ENCODE measurements at regions not wholly inside any gene's neighbourhood (a gene's known extent, or its start where the extent isn't known, plus 50 kb on each side); places are given as distances from the start of the nearest gene placed in this dataset.

- TF ChIP-seq CTCF (IDR thresholded peaks at IDR 0.05 in 4 of 5, conservative IDR thresholded peaks at IDR 0.05 in 1 of 5): no peak
- TF ChIP-seq POLR2A (IDR thresholded peaks at IDR 0.05): no peak
These were observed 57.4 kb downstream of the KCNE4 start for GRCh38 chr2:223109341-223109740.

All from gastrocnemius medialis (tissue), 4 donors.